MCF 10A (cell line): ENCODE measurements at regions not wholly inside any gene's neighbourhood (a gene's known extent, or its start where the extent isn't known, plus 50 kb on each side); places are given as distances from the start of the nearest gene placed in this dataset.
A peak's percentile ranks its signal among the peaks of the same experiment; 100 is the strongest.

Experiments used
- BruUV-seq: library from RNA; stranded (reverse); fragments of 400-500 nt; replicated peaks from 2 replicates; lab custom pipeline; 2021; lab: Mats Ljungman, UMichigan
- CTCF ChIA-PET: fragments of 300-600 bp; sonication (Branson Sonifier 250); formaldehyde crosslinking; extraction: SDS; loops from one replicate; lab custom pipeline; 2021; ENCODE audit warnings: antibody characterized with exemption, inconsistent platforms; lab: Yijun Ruan, JAX
- POLR2A ChIA-PET: fragments of 300-600, 350-650 bp; sonication (Branson Sonifier 250); formaldehyde crosslinking; extraction: SDS; loops from one replicate; lab custom pipeline; 2020; ENCODE audit warnings: antibody characterized with exemption, inconsistent platforms; lab: Yijun Ruan, JAX
- DNase-seq: peaks from one replicate; pipeline ENCODE4 v3.0.0-alpha.2; 2018; ENCODE audit not compliant: unreplicated experiment
- H3K27ac Mint-ChIP-seq: one replicate; pipeline ENCODE4 v1.8.0; 2022; ENCODE audit warnings: mild to moderate bottlenecking, low read depth, mixed read lengths; ENCODE audit not compliant: unreplicated experiment
- H3K27me3 Mint-ChIP-seq: one replicate; pipeline ENCODE4 v1.8.0; 2022; ENCODE audit warnings: mixed read lengths; ENCODE audit not compliant: insufficient read depth, unreplicated experiment
- H3K36me3 Mint-ChIP-seq: one replicate; pipeline ENCODE4 v1.8.0; 2022; ENCODE audit warnings: mild to moderate bottlenecking, moderate library complexity, mixed read lengths; ENCODE audit not compliant: insufficient read depth, unreplicated experiment
- H3K4me1 Mint-ChIP-seq: one replicate; pipeline ENCODE4 v1.8.0; 2022; ENCODE audit warnings: mixed read lengths; ENCODE audit not compliant: insufficient read depth, unreplicated experiment
- H3K4me3 Mint-ChIP-seq: one replicate; pipeline ENCODE4 v1.8.0; 2022; ENCODE audit warnings: mild to moderate bottlenecking, moderate library complexity, mixed read lengths; ENCODE audit not compliant: unreplicated experiment
- H3K9me3 Mint-ChIP-seq: one replicate; pipeline ENCODE4 v1.8.0; 2022; ENCODE audit warnings: mixed read lengths; ENCODE audit not compliant: unreplicated experiment
- intact Hi-C: fragments of 100-400 bp; cut with micrococcal nuclease; formaldehyde crosslinking; loops from 2 replicates; pipeline ENCODE4 v1.14.1; 2022
- TF ChIP-seq, protein P1 (sequence below): fragments of 200-600 bp; IDR thresholded peaks from one replicate; pipeline ENCODE4 v1.8.0; 2022; ENCODE audit warnings: antibody characterized with exemption, mild to moderate bottlenecking; ENCODE audit not compliant: unreplicated experiment

- no peak for DNase-seq
- H3K27me3 Mint-ChIP-seq: no peaks in the 10 kb centered on the region
- no peaks in the 10 kb centered on the region for H3K36me3 Mint-ChIP-seq
- no peak overlapping the region for H3K4me3 Mint-ChIP-seq
- H3K27ac Mint-ChIP-seq: no peak overlapping the region
- peaks cover 48% of the 10 kb centered on the region for H3K4me1 Mint-ChIP-seq
- no TSS peak for BruUV-seq
- ChIA-PET CTCF (interaction anchor here (1.3 kb wide), 1 partner anchor 226 kb away, joined by 3 read pairs; no protein-coding TSS in a partner anchor), POLR2A (no interaction called here)
- intact Hi-C loops: no loop called here
- H3K9me3 Mint-ChIP-seq: peaks cover 8% of the 10 kb centered on the region
- TF ChIP-seq, protein P1, sequence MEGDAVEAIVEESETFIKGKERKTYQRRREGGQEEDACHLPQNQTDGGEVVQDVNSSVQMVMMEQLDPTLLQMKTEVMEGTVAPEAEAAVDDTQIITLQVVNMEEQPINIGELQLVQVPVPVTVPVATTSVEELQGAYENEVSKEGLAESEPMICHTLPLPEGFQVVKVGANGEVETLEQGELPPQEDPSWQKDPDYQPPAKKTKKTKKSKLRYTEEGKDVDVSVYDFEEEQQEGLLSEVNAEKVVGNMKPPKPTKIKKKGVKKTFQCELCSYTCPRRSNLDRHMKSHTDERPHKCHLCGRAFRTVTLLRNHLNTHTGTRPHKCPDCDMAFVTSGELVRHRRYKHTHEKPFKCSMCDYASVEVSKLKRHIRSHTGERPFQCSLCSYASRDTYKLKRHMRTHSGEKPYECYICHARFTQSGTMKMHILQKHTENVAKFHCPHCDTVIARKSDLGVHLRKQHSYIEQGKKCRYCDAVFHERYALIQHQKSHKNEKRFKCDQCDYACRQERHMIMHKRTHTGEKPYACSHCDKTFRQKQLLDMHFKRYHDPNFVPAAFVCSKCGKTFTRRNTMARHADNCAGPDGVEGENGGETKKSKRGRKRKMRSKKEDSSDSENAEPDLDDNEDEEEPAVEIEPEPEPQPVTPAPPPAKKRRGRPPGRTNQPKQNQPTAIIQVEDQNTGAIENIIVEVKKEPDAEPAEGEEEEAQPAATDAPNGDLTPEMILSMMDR: no peak
Observed at GRCh38 chr4:147363514-147363913, 117.4 kb upstream of the EDNRA start.

GRCh38 chr4:147365396-147365795 lies 115.5 kb upstream of the EDNRA start:
- no TSS peak for BruUV-seq
- intact Hi-C loops: no loop called here
- POLR2A ChIA-PET: interaction anchor here (1.1 kb wide), 1 partner anchor 256 kb away, joined by 3 read pairs; no protein-coding TSS in a partner anchor

DNA sequence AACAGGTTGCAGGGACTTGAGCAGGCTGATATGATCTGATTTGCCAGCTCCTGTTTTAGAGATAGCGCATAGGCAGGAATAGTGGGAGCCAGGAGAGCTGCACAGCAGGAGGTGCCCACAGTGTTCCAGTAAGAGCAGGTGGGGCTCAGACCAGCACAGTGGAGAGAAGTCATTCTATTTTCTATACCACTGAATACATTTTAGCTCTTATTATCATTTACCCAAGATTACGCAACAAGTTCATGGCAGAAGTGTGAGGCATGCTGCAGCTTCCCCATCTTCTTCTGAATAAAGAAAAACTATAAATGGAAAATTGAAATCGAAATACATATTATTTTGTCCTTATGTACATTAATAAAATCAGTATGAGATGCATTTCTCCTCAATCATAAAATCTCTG lies 114.7 kb upstream of the EDNRA start:
- CTCF ChIA-PET: no interaction called here
- intact Hi-C loops: no loop called here
- no TSS peak for BruUV-seq
- no peak for DNase-seq
- Mint-ChIP-seq H3K4me1 (peaks cover 56% of the 10 kb centered on the region), H3K4me3 (no peak overlapping the region), H3K36me3 (no peaks in the 10 kb centered on the region), H3K27me3 (no peaks in the 10 kb centered on the region), H3K27ac (peak overlapping the region; percentile 46), H3K9me3 (peaks cover 8% of the 10 kb centered on the region)
- POLR2A ChIA-PET: interaction anchor here (1.1 kb wide), 1 partner anchor 257 kb away, joined by 3 read pairs; no protein-coding TSS in a partner anchor
- TF ChIP-seq, protein P1: no peak

More at GRCh38 chr4:147365396-147365795, 115.5 kb upstream of the EDNRA start:
- Mint-ChIP-seq H3K4me3 (no peak overlapping the region), H3K9me3 (peaks cover 8% of the 10 kb centered on the region), H3K36me3 (no peaks in the 10 kb centered on the region), H3K27ac (peak overlapping the region; percentile 46), H3K27me3 (no peaks in the 10 kb centered on the region), H3K4me1 (peaks cover 51% of the 10 kb centered on the region)
- TF ChIP-seq, protein P1: no peak
- CTCF ChIA-PET: no interaction called here
- DNase-seq: no peak

GRCh38 chr4:147367891-147368290 lies 113.0 kb upstream of the EDNRA start:
- CTCF ChIA-PET: interaction anchor here (1.1 kb wide), 1 partner anchor 12 kb away, joined by 3 read pairs; no protein-coding TSS in a partner anchor

More at GRCh38 chr4:147367891-147368290, 113.0 kb upstream of the EDNRA start:
- peaks cover 50% of the 10 kb centered on the region for H3K4me1 Mint-ChIP-seq
- no peak for DNase-seq
- peak overlapping the region; percentile 73 for H3K27ac Mint-ChIP-seq
- intact Hi-C loops: no loop called here
- BruUV-seq: no TSS peak
- TF ChIP-seq, protein P1: no peak
- H3K9me3 Mint-ChIP-seq: peaks cover 8% of the 10 kb centered on the region
- POLR2A ChIA-PET: no interaction called here
- no peaks in the 10 kb centered on the region for H3K27me3 Mint-ChIP-seq
- H3K4me3 Mint-ChIP-seq: no peak overlapping the region
- H3K36me3 Mint-ChIP-seq: no peaks in the 10 kb centered on the region
